ENCODE measurements at regions not wholly inside any gene's neighbourhood (a gene's known extent, or its start where the extent isn't known, plus 50 kb on each side); places are given as distances from the start of the nearest gene placed in this dataset.

DNA sequence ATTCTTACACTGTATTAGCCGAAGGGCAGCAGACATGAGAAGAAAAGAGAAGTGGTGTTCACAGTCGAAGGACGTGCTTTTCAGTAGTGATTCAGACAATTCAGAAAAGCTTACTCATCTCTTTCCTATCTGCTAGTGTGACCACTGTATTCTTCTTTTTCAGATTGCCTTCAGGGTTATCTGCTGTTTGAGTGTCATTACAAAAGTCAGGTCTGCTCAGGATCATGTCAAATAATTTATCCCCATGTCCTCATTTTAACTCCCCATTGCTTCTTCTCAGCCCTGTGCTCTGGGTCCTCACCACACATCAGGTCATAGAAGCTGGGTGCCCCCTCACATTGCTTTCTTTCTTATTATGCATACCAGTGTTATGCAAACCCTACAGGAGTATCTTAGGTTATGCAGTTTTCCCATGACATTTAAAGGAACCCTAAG is 394.0 kb downstream of the CETN3 start:
- peak; percentile 16 for DNase-seq (ENCODE audit: low read depth, low spot score)
- Histone ChIP-seq H3K9ac (ENCODE audit: insufficient read length, low read depth) (no peak overlapping the region), H3K9me3 (ENCODE audit: insufficient read depth, low read length) (no peaks in the 10 kb centered on the region), H3K27me3 (ENCODE audit: insufficient read depth, insufficient read length) (no peaks in the 10 kb centered on the region), H3K4me1 (ENCODE audit: insufficient read depth, insufficient read length) (no peaks in the 10 kb centered on the region), H3K4me3 (ENCODE audit: insufficient read length, low read depth) (no peak overlapping the region), H3K36me3 (ENCODE audit: insufficient read depth, insufficient read length, low read length) (no peaks in the 10 kb centered on the region)
- no peak for TF ChIP-seq SUZ12 (IDR thresholded peaks at IDR 0.05; ENCODE audit: extremely low read depth, insufficient read depth, insufficient read length)
- TF ChIP-seq ZNF274 (IDR thresholded peaks at IDR 0.05; ENCODE audit: low read depth, low read length): no peak
- TF ChIP-seq YY1 (IDR thresholded peaks at IDR 0.05; ENCODE audit: insufficient read depth, insufficient read length): no peak

DNA sequence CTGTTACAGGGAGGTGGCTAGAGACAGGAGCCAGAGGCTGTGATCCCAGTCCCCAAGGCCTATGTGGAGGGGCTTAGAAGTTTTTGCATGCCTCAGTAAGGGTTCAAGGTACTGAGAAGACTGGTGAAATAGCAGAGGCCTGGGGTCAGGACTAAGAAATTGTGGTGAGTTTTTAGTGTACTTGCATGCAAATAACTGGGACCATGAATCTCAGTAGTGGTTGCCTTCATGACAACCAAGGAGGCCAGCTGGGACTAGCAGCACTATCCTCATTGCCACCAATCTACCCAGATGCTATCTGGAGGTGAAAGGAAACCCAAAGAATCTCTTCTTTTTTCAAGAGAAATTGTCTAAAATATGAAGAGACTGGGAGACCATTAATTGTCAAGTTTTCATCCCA is 395.1 kb downstream of the CETN3 start:
- no peaks in the 10 kb centered on the region for H3K4me1 ChIP-seq (ENCODE audit: insufficient read depth, insufficient read length)
- H3K4me3 ChIP-seq (ENCODE audit: insufficient read length, low read depth): no peak overlapping the region
- DNase-seq (ENCODE audit: low read depth, low spot score): no peak
- no peaks in the 10 kb centered on the region for H3K9me3 ChIP-seq (ENCODE audit: insufficient read depth, low read length)
- H3K9ac ChIP-seq (ENCODE audit: insufficient read length, low read depth): no peak overlapping the region
- H3K27me3 ChIP-seq (ENCODE audit: insufficient read depth, insufficient read length): no peaks in the 10 kb centered on the region
- no peaks in the 10 kb centered on the region for H3K36me3 ChIP-seq (ENCODE audit: insufficient read depth, insufficient read length, low read length)
- TF ChIP-seq ZNF274 (IDR thresholded peaks at IDR 0.05; ENCODE audit: low read depth, low read length): no peak

DNA sequence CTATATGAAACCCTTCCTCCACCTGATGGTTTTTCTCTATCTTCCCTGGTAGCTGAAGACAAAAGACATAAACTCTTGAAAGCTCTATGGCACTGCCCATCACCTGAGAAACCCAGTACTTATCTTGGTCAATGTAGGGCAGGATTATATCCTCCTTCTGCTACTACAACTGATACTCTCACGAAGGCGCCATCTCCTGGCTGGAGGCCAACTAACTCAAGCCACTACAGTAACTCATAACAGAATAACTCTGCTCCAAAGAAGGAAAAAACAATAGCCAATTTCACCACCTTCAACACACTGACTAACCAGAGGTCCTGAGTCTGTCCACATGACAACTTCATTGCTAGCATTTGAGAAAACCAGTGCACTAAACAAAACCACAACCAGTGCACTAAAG is 409.2 kb downstream of the CETN3 start:
- no peak for DNase-seq (ENCODE audit: low read depth, low spot score)
- H3K4me1 ChIP-seq (ENCODE audit: insufficient read depth, insufficient read length): no peaks in the 10 kb centered on the region
- no peak for TF ChIP-seq ZNF274 (IDR thresholded peaks at IDR 0.05; ENCODE audit: low read depth, low read length)
- no peak for TF ChIP-seq SUZ12 (IDR thresholded peaks at IDR 0.05; ENCODE audit: extremely low read depth, insufficient read depth, insufficient read length)
- no peak for TF ChIP-seq YY1 (IDR thresholded peaks at IDR 0.05; ENCODE audit: insufficient read depth, insufficient read length)

DNA sequence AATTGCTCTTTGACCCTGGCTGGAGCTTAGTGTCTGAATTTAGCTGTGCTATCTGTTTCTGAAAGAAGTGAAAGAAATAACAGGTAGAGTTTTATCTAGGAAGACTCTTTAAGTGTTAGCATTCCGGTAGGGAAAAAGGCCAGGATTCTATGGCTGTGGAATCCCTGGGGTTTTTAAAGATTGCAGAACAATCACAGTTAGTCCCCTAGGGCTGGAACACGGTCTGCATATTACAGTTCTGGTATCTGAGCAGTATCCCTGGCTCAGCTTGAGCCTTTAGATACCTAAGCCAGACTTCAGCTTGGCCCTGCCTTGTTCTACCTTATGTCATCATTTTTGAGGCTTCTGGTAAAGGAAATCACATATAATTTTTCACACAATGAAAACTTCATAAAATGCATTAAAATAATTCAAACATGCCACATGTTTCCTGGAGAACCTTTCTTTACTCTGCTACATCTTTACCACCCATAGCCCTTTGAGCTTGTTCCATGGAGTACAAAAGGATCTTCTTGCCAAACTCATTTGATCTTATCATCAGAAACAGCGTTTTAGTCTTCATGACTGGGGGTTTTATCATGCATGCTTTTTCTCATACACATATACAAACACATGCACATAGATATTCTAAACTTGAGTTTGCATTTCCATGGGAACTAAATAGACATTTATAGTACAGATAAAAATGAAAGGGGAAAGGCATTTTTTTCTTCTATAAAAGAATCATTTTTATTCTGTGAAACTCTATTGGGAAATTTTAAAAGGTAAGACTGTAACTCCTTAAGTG is 410.8 kb downstream of the CETN3 start:
- TF ChIP-seq YY1 (IDR thresholded peaks at IDR 0.05; ENCODE audit: insufficient read depth, insufficient read length) (no peak), SUZ12 (IDR thresholded peaks at IDR 0.05; ENCODE audit: extremely low read depth, insufficient read depth, insufficient read length) (no peak), ZNF274 (IDR thresholded peaks at IDR 0.05; ENCODE audit: low read depth, low read length) (no peak)
- Histone ChIP-seq H3K9me3 (ENCODE audit: insufficient read depth, low read length) (no peaks in the 10 kb centered on the region), H3K4me3 (ENCODE audit: insufficient read length, low read depth) (no peak overlapping the region), H3K9ac (ENCODE audit: insufficient read length, low read depth) (no peak overlapping the region), H3K36me3 (ENCODE audit: insufficient read depth, insufficient read length, low read length) (no peaks in the 10 kb centered on the region), H3K27me3 (ENCODE audit: insufficient read depth, insufficient read length) (no peaks in the 10 kb centered on the region), H3K4me1 (ENCODE audit: insufficient read depth, insufficient read length) (no peaks in the 10 kb centered on the region)
- DNase-seq (ENCODE audit: low read depth, low spot score): no peak

More for the DNA sequence above, 409.2 kb downstream of the CETN3 start:
- Histone ChIP-seq H3K9me3 (ENCODE audit: insufficient read depth, low read length) (no peaks in the 10 kb centered on the region), H3K36me3 (ENCODE audit: insufficient read depth, insufficient read length, low read length) (no peaks in the 10 kb centered on the region), H3K27me3 (ENCODE audit: insufficient read depth, insufficient read length) (no peaks in the 10 kb centered on the region), H3K4me3 (ENCODE audit: insufficient read length, low read depth) (no peak overlapping the region), H3K9ac (ENCODE audit: insufficient read length, low read depth) (no peak overlapping the region)

DNA sequence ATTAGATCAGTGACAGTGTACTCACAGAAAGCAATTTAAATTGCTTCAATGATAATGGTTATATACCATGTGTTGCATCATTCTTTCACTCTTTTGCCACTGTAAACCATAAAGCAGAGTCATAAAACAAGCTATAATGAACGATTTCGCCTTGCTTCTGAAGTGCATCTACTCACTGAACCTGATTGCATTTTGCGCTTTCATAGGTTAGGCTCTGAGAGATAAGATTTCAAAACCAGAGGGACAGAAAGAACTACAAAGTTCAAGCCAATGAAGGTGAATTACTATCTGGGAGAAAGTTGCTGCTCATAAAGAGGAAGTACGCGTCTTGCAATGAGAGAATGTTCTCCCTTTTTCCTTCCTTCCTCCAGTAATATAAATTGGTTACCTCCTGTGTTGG is 412.7 kb downstream of the CETN3 start:
- DNase-seq (ENCODE audit: low read depth, low spot score): no peak
- no peak overlapping the region for H3K9ac ChIP-seq (ENCODE audit: insufficient read length, low read depth)
- no peaks in the 10 kb centered on the region for H3K36me3 ChIP-seq (ENCODE audit: insufficient read depth, insufficient read length, low read length)
- no peak overlapping the region for H3K4me3 ChIP-seq (ENCODE audit: insufficient read length, low read depth)
- H3K9me3 ChIP-seq (ENCODE audit: insufficient read depth, low read length): no peaks in the 10 kb centered on the region
- no peaks in the 10 kb centered on the region for H3K27me3 ChIP-seq (ENCODE audit: insufficient read depth, insufficient read length)
- no peaks in the 10 kb centered on the region for H3K4me1 ChIP-seq (ENCODE audit: insufficient read depth, insufficient read length)
- TF ChIP-seq ZNF274 (IDR thresholded peaks at IDR 0.05; ENCODE audit: low read depth, low read length): no peak
- no peak for TF ChIP-seq YY1 (IDR thresholded peaks at IDR 0.05; ENCODE audit: insufficient read depth, insufficient read length)
- no peak for TF ChIP-seq SUZ12 (IDR thresholded peaks at IDR 0.05; ENCODE audit: extremely low read depth, insufficient read depth, insufficient read length)

DNA sequence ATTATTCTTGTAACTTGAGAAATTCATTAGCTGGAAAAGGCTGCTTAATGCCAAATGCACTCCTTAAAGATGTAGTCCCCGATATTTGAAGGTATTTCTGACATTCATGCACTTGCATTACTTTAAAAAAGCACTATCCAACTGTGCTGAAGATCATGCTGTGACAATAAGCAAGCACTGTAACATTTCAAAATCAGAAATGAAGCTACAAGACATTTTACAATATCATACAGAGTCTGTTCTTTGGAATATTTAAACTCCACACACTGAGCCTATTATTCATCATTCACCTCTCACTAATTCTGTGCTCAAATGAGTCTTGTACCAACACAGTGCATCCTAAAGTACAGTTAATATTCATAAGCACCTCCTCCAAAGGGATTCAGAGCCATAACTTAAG is 413.2 kb downstream of the CETN3 start:
- H3K9ac ChIP-seq (ENCODE audit: insufficient read length, low read depth): no peak overlapping the region
- H3K9me3 ChIP-seq (ENCODE audit: insufficient read depth, low read length): no peaks in the 10 kb centered on the region
- DNase-seq (ENCODE audit: low read depth, low spot score): no peak
- TF ChIP-seq YY1 (IDR thresholded peaks at IDR 0.05; ENCODE audit: insufficient read depth, insufficient read length): no peak
- no peak for TF ChIP-seq SUZ12 (IDR thresholded peaks at IDR 0.05; ENCODE audit: extremely low read depth, insufficient read depth, insufficient read length)
- TF ChIP-seq ZNF274 (IDR thresholded peaks at IDR 0.05; ENCODE audit: low read depth, low read length): no peak
- H3K27me3 ChIP-seq (ENCODE audit: insufficient read depth, insufficient read length): no peaks in the 10 kb centered on the region
- H3K36me3 ChIP-seq (ENCODE audit: insufficient read depth, insufficient read length, low read length): no peaks in the 10 kb centered on the region
- H3K4me1 ChIP-seq (ENCODE audit: insufficient read depth, insufficient read length): no peaks in the 10 kb centered on the region
- no peak overlapping the region for H3K4me3 ChIP-seq (ENCODE audit: insufficient read length, low read depth)

DNA sequence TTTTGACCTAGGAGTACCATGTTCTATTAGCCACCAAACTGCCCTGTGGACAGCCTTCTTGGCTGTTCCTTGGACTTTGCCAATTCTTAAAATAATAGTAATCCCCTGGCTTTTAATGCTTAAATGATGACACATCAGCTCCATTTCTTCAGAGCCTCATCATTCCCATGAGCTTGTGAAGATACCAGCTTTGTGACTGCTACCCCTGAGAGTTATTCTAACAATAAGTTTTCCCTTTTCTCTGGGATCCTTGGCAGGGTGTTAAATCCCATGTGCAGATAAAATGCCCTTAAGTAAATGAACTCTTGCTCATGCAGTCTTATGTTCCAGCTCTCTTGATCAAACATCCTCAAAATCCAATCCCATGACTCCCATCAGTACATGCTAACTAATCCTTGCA is 415.3 kb downstream of the CETN3 start:
- no peaks in the 10 kb centered on the region for H3K36me3 ChIP-seq (ENCODE audit: insufficient read depth, insufficient read length, low read length)
- no peak for DNase-seq (ENCODE audit: low read depth, low spot score)
- no peaks in the 10 kb centered on the region for H3K27me3 ChIP-seq (ENCODE audit: insufficient read depth, insufficient read length)
- no peak overlapping the region for H3K4me3 ChIP-seq (ENCODE audit: insufficient read length, low read depth)
- H3K9me3 ChIP-seq (ENCODE audit: insufficient read depth, low read length): no peaks in the 10 kb centered on the region
- TF ChIP-seq SUZ12 (IDR thresholded peaks at IDR 0.05; ENCODE audit: extremely low read depth, insufficient read depth, insufficient read length) (no peak), YY1 (IDR thresholded peaks at IDR 0.05; ENCODE audit: insufficient read depth, insufficient read length) (no peak), ZNF274 (IDR thresholded peaks at IDR 0.05; ENCODE audit: low read depth, low read length) (no peak)
- H3K9ac ChIP-seq (ENCODE audit: insufficient read length, low read depth): no peak overlapping the region
- no peaks in the 10 kb centered on the region for H3K4me1 ChIP-seq (ENCODE audit: insufficient read depth, insufficient read length)

Measured in NT2/D1 (cell line).